ENCODE measurements at regions not wholly inside any gene's neighbourhood (a gene's known extent, or its start where the extent isn't known, plus 50 kb on each side); places are given as distances from the start of the nearest gene placed in this dataset.
A peak's percentile ranks its signal among the peaks of the same experiment; 100 is the strongest.

GRCh38 chr18:78073275-78073674 lies 823.6 kb downstream of the GALR1 start:
- TF ChIP-seq, protein P1, sequence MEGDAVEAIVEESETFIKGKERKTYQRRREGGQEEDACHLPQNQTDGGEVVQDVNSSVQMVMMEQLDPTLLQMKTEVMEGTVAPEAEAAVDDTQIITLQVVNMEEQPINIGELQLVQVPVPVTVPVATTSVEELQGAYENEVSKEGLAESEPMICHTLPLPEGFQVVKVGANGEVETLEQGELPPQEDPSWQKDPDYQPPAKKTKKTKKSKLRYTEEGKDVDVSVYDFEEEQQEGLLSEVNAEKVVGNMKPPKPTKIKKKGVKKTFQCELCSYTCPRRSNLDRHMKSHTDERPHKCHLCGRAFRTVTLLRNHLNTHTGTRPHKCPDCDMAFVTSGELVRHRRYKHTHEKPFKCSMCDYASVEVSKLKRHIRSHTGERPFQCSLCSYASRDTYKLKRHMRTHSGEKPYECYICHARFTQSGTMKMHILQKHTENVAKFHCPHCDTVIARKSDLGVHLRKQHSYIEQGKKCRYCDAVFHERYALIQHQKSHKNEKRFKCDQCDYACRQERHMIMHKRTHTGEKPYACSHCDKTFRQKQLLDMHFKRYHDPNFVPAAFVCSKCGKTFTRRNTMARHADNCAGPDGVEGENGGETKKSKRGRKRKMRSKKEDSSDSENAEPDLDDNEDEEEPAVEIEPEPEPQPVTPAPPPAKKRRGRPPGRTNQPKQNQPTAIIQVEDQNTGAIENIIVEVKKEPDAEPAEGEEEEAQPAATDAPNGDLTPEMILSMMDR (IDR thresholded peaks at IDR 0.05), result peak in 2 of 3 experiments; percentile 17 to 36
- no peak for TF ChIP-seq POLR2A (IDR thresholded peaks at IDR 0.05)
